ENCODE measurements at regions not wholly inside any gene's neighbourhood (a gene's known extent, or its start where the extent isn't known, plus 50 kb on each side); places are given as distances from the start of the nearest gene placed in this dataset.

GRCh38 chr17:20791626-20792025, 212.1 kb downstream of the CDRT15L2 start:
- no peak for TF ChIP-seq POLR2AphosphoS5 (IDR thresholded peaks at IDR 0.05; ENCODE audit: low read depth, low read length)
- TF ChIP-seq POLR2A (IDR thresholded peaks at IDR 0.05; ENCODE audit: low read depth, low read length) = no peak
- no peak for TF ChIP-seq TAF1 (IDR thresholded peaks at IDR 0.05; ENCODE audit: borderline replicate concordance, low read depth, low read length)
